Keratinocyte (primary cell): ENCODE measurements at regions not wholly inside any gene's neighbourhood (a gene's known extent, or its start where the extent isn't known, plus 50 kb on each side); places are given as distances from the start of the nearest gene placed in this dataset.

Source experiments
- DNase-seq: peaks from one replicate; pipeline ENCODE4 v3.0.0-alpha.2; 2011; ENCODE audit warnings: low read depth, missing footprints, low spot score
- FAIRE-seq: peaks from 2 replicates; lab custom pipeline; 2011; peaks lifted over from hg19 to GRCh38; lab: Jason Lieb, UNC
- H2AFZ ChIP-seq: 2 replicates; pipeline ENCODE4 v1.6.0; 2012; ENCODE audit warnings: low read length, control low read depth, inconsistent platforms; ENCODE audit not compliant: control insufficient read depth
- H3K27ac ChIP-seq: 2 replicates; pipeline ENCODE4 v1.5.1; 2011; ENCODE audit warnings: low read length; ENCODE audit not compliant: control insufficient read depth, insufficient read depth
- H3K27me3 ChIP-seq: 3 replicates; pipeline ENCODE4 v1.6.0; 2011; ENCODE audit warnings: low read length; ENCODE audit not compliant: control insufficient read depth, insufficient read depth; ENCODE audit errors: extremely low read depth
- H3K36me3 ChIP-seq, 2 experiments: 2 replicates in 1 of 2; 3 replicates in 1 of 2; pipeline ENCODE4 v1.5.1; 2011; ENCODE audit warnings: low read length in 2 of 2, mild to moderate bottlenecking in 1 of 2; ENCODE audit not compliant: control insufficient read depth in 2 of 2, insufficient read depth in 2 of 2; ENCODE audit errors: extremely low read depth in 1 of 2
- H3K4me1 ChIP-seq: 3 replicates; pipeline ENCODE4 v1.5.1; 2011; ENCODE audit warnings: low read length; ENCODE audit not compliant: control insufficient read depth, insufficient read depth; ENCODE audit errors: extremely low read depth
- H3K4me2 ChIP-seq: 3 replicates; pipeline ENCODE4 v1.6.0; 2011; ENCODE audit warnings: low read depth, low read length; ENCODE audit not compliant: control insufficient read depth, insufficient read depth; ENCODE audit errors: extremely low read depth
- H3K4me3 ChIP-seq, 3 experiments: fragments of 200-600 bp in 1 of 3; sonication (generic) in 1 of 3; 2 replicates in 2 of 3; 3 replicates in 1 of 3; pipeline ENCODE4 v1.5.1; 2011 to 2016; ENCODE audit warnings: low read length in 3 of 3, mild to moderate bottlenecking in 3 of 3, control low read depth in 2 of 3, inconsistent platforms in 1 of 3, low read depth in 1 of 3, mixed read lengths in 1 of 3, mixed run types in 1 of 3, moderate library complexity in 1 of 3; ENCODE audit not compliant: control insufficient read depth in 2 of 3, insufficient read depth in 2 of 3; ENCODE audit errors: extremely low read depth in 1 of 3
- H3K79me2 ChIP-seq: 2 replicates; pipeline ENCODE4 v1.6.0; 2012; ENCODE audit warnings: low read length; ENCODE audit not compliant: control insufficient read depth, insufficient read depth
- H3K9ac ChIP-seq: 3 replicates; pipeline ENCODE4 v1.6.0; 2011; ENCODE audit warnings: low read length; ENCODE audit not compliant: control insufficient read depth, insufficient read depth; ENCODE audit errors: extremely low read depth
- H3K9me1 ChIP-seq: 3 replicates; pipeline ENCODE4 v1.6.0; 2011; ENCODE audit warnings: low read length; ENCODE audit not compliant: control insufficient read depth, insufficient read depth; ENCODE audit errors: extremely low read depth
- H3K9me3 ChIP-seq: 2 replicates; pipeline ENCODE4 v1.5.1; 2012; ENCODE audit warnings: low read depth, low read length; ENCODE audit not compliant: control insufficient read depth
- H4K20me1 ChIP-seq: 3 replicates; pipeline ENCODE4 v1.6.0; 2011; ENCODE audit warnings: low read length; ENCODE audit not compliant: control insufficient read depth, insufficient read depth; ENCODE audit errors: extremely low read depth
- EZH2 ChIP-seq: IDR thresholded peaks from one replicate; pipeline ENCODE4 v1.6.1; 2012; ENCODE audit warnings: inconsistent platforms, mild to moderate bottlenecking, low read length, moderate library complexity
- dilution Hi-C: fragments of 300-500 bp; cut with MboI; formaldehyde crosslinking; loops from one replicate; pipeline ENCODE4 v1.7.0; 2020; ENCODE audit warnings: low sequenced_read_pairs; ENCODE audit not compliant: extremely low pct_ligation_motif_present
- TF ChIP-seq, protein P1 (sequence below), 3 experiments: IDR thresholded peaks in 1 of 3; conservative IDR thresholded peaks in 1 of 3; optimal IDR thresholded peaks in 1 of 3; 2 replicates in 2 of 3; 3 replicates in 1 of 3; pipeline versions ENCODE3 to v1.5.1; 2011; ENCODE audit warnings: low read length in 3 of 3, mild to moderate bottlenecking in 3 of 3, moderate library complexity in 2 of 3, control low read depth in 1 of 3, inconsistent platforms in 1 of 3; ENCODE audit not compliant: insufficient read depth in 2 of 3; ENCODE audit errors: extremely low read depth in 1 of 3

- Histone ChIP-seq H2AFZ (no peak overlapping the region), H3K4me2 (no peak overlapping the region), H3K4me1 (no peaks in the 10 kb centered on the region), H3K4me3 (no peak overlapping the region), H3K9me1 (no peaks in the 10 kb centered on the region), H3K9ac (no peak overlapping the region), H3K36me3 (no peaks in the 10 kb centered on the region), H3K27ac (no peak overlapping the region), H4K20me1 (no peaks in the 10 kb centered on the region), H3K27me3 (no peaks in the 10 kb centered on the region), H3K79me2 (no peaks in the 10 kb centered on the region), H3K9me3 (no peaks in the 10 kb centered on the region)
- FAIRE-seq (no peak), DNase-seq (no peak)
- TF ChIP-seq, protein P1, sequence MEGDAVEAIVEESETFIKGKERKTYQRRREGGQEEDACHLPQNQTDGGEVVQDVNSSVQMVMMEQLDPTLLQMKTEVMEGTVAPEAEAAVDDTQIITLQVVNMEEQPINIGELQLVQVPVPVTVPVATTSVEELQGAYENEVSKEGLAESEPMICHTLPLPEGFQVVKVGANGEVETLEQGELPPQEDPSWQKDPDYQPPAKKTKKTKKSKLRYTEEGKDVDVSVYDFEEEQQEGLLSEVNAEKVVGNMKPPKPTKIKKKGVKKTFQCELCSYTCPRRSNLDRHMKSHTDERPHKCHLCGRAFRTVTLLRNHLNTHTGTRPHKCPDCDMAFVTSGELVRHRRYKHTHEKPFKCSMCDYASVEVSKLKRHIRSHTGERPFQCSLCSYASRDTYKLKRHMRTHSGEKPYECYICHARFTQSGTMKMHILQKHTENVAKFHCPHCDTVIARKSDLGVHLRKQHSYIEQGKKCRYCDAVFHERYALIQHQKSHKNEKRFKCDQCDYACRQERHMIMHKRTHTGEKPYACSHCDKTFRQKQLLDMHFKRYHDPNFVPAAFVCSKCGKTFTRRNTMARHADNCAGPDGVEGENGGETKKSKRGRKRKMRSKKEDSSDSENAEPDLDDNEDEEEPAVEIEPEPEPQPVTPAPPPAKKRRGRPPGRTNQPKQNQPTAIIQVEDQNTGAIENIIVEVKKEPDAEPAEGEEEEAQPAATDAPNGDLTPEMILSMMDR (optimal IDR thresholded peaks at IDR 0.05 in 1 of 3, IDR thresholded peaks at IDR 0.05 in 1 of 3, conservative IDR thresholded peaks at IDR 0.05 in 1 of 3; ENCODE audit: extremely low read depth in 1 of 3, insufficient read depth in 2 of 3, low read length in 3 of 3): no peak
- TF ChIP-seq EZH2: no peak
- dilution Hi-C loops: no loop called here
Observed at GRCh38 chr2:19614066-19614465, 255.6 kb upstream of the OSR1 start.

- no peak overlapping the region for H3K9ac ChIP-seq
- H4K20me1 ChIP-seq: no peaks in the 10 kb centered on the region
- dilution Hi-C loops: no loop called here
- FAIRE-seq: peak; percentile 43
- H3K27me3 ChIP-seq: no peaks in the 10 kb centered on the region
- no peaks in the 10 kb centered on the region for H3K79me2 ChIP-seq
- H3K27ac ChIP-seq: no peak overlapping the region
- TF ChIP-seq, protein P1 (optimal IDR thresholded peaks at IDR 0.05 in 1 of 3, IDR thresholded peaks at IDR 0.05 in 1 of 3, conservative IDR thresholded peaks at IDR 0.05 in 1 of 3; ENCODE audit: extremely low read depth in 1 of 3, insufficient read depth in 2 of 3, low read length in 3 of 3): no peak
- TF ChIP-seq EZH2: no peak
- H3K4me3 ChIP-seq: no peak overlapping the region
- no peaks in the 10 kb centered on the region for H3K4me1 ChIP-seq
- H2AFZ ChIP-seq: no peak overlapping the region
- DNase-seq: no peak
- no peaks in the 10 kb centered on the region for H3K9me3 ChIP-seq
- no peaks in the 10 kb centered on the region for H3K36me3 ChIP-seq
- no peaks in the 10 kb centered on the region for H3K9me1 ChIP-seq
- no peak overlapping the region for H3K4me2 ChIP-seq
Observed at GRCh38 chr2:19611491-19612332, 253.3 kb upstream of the OSR1 start.
